SU-DHL-6 (cell line): ENCODE measurements at regions not wholly inside any gene's neighbourhood (a gene's known extent, or its start where the extent isn't known, plus 50 kb on each side); places are given as distances from the start of the nearest gene placed in this dataset.

Experiments used
- H2AFZ ChIP-seq: fragments of 200-600 bp; sonication (generic); 2 replicates; pipeline ENCODE4 v1.6.1; 2014; ENCODE audit warnings: low read depth, mild to moderate bottlenecking, moderate library complexity, mixed read lengths, antibody characterized with exemption, low read length; ENCODE audit not compliant: severe bottlenecking
- H3F3A ChIP-seq: fragments of 200-600 bp; shearing (Covaris generic); 2 replicates; pipeline ENCODE4 v1.6.0; 2016; ENCODE audit warnings: antibody characterized with exemption, mild to moderate bottlenecking; ENCODE audit not compliant: insufficient read depth
- H3K27ac ChIP-seq: fragments of 200-600 bp; sonication (generic); 2 replicates; pipeline ENCODE4 v1.5.1; 2016; ENCODE audit warnings: low read depth, mild to moderate bottlenecking, low read length, moderate library complexity, mixed read lengths
- H3K27me3 ChIP-seq: fragments of 200-600 bp; sonication (generic), shearing (Covaris generic); 2 replicates; pipeline ENCODE4 v1.6.0; 2014; ENCODE audit warnings: mild to moderate bottlenecking, low read length
- H3K36me3 ChIP-seq: fragments of 200-600 bp; sonication (generic); 2 replicates; pipeline ENCODE4 v1.6.1; 2014; ENCODE audit warnings: mild to moderate bottlenecking, low read length, mixed read lengths
- H3K4me2 ChIP-seq: fragments of 300-600, 200-600 bp; shearing (Covaris generic), sonication (generic); 2 replicates; pipeline ENCODE4 v1.6.0; 2014; ENCODE audit warnings: low read length, low read depth, mild to moderate bottlenecking; ENCODE audit not compliant: poor library complexity, severe bottlenecking
- H3K4me3 ChIP-seq: fragments of 200-600 bp; sonication (generic); 2 replicates; pipeline ENCODE4 v1.5.1; 2014; ENCODE audit warnings: antibody characterized with exemption, low read length, mild to moderate bottlenecking, mixed read lengths; ENCODE audit not compliant: insufficient read depth, poor library complexity, severe bottlenecking
- H3K79me2 ChIP-seq: fragments of 200-600 bp; sonication (generic); 2 replicates; pipeline ENCODE4 v1.6.1; 2014; ENCODE audit warnings: mild to moderate bottlenecking, low read length, moderate library complexity; ENCODE audit not compliant: insufficient read depth
- H3K9ac ChIP-seq: fragments of 200-600 bp; sonication (generic); 2 replicates; pipeline ENCODE4 v1.7.0; 2014; ENCODE audit warnings: mild to moderate bottlenecking, low read length
- H3K9me2 ChIP-seq: fragments of 200-600 bp; sonication (generic); replicated peaks from 2 replicates; pipeline ENCODE4 v1.6.1; 2014; ENCODE audit warnings: low read length; ENCODE audit not compliant: insufficient read depth
- H3K9me3 ChIP-seq: fragments of 200-600 bp; sonication (generic); 2 replicates; pipeline ENCODE4 v1.6.1; 2014; ENCODE audit warnings: low read length, mixed read lengths; ENCODE audit not compliant: insufficient read depth
- H4K20me1 ChIP-seq: fragments of 200-600 bp; sonication (generic); 2 replicates; pipeline ENCODE4 v1.6.1; 2014; ENCODE audit warnings: low read depth, mild to moderate bottlenecking, antibody characterized with exemption, low read length, moderate library complexity, mixed read lengths
- CTCF ChIP-seq: fragments of 200-600 bp; sonication (generic); IDR thresholded peaks from one replicate; pipeline ENCODE4 v1.5.1; 2017; ENCODE audit warnings: antibody characterized with exemption, mild to moderate bottlenecking, low read length, moderate library complexity; ENCODE audit not compliant: insufficient read depth, poor library complexity, severe bottlenecking
- EZH2phosphoT487 ChIP-seq: fragments of 200-600 bp; sonication (generic), shearing (Covaris generic); conservative IDR thresholded peaks from 2 replicates; pipeline ENCODE4 v1.6.1; 2018; ENCODE audit warnings: mild to moderate bottlenecking, antibody characterized with exemption, low read length, moderate library complexity, mixed read lengths

- Histone ChIP-seq H3K9me2 (no peaks in the 10 kb centered on the region), H3K9ac (no peak overlapping the region), H3K79me2 (no peaks in the 10 kb centered on the region), H4K20me1 (no peaks in the 10 kb centered on the region), H3F3A (no peaks in the 10 kb centered on the region), H3K9me3 (no peaks in the 10 kb centered on the region), H3K4me3 (no peak overlapping the region), H3K27me3 (0 out of 2 replicates have a peak, but pooled peaks cover 2% of the 10 kb centered on the region), H2AFZ (no peak overlapping the region), H3K4me2 (no peak overlapping the region), H3K36me3 (no peaks in the 10 kb centered on the region), H3K27ac (no peak overlapping the region)
- TF ChIP-seq EZH2phosphoT487 = no peak
- no peak for TF ChIP-seq CTCF
Measured at GRCh38 chr2:15720561-15721307, 129.1 kb downstream of the DDX1 start.

- Histone ChIP-seq H3K9ac (no peak overlapping the region), H3K4me2 (no peak overlapping the region), H4K20me1 (no peaks in the 10 kb centered on the region), H3K27ac (no peak overlapping the region), H3F3A (no peaks in the 10 kb centered on the region), H3K36me3 (no peaks in the 10 kb centered on the region), H3K9me2 (no peaks in the 10 kb centered on the region), H3K79me2 (no peaks in the 10 kb centered on the region), H2AFZ (no peak overlapping the region), H3K27me3 (0 out of 2 replicates have a peak, but pooled peaks cover 2% of the 10 kb centered on the region), H3K4me3 (no peak overlapping the region), H3K9me3 (no peaks in the 10 kb centered on the region)
- TF ChIP-seq EZH2phosphoT487 (no peak), CTCF (no peak)
Measured at GRCh38 chr2:15721411-15722067, 129.9 kb downstream of the DDX1 start.

- Histone ChIP-seq H3K9me2 (no peaks in the 10 kb centered on the region), H3K4me2 (no peak overlapping the region), H4K20me1 (no peaks in the 10 kb centered on the region), H3K36me3 (no peaks in the 10 kb centered on the region), H3K79me2 (no peaks in the 10 kb centered on the region), H3K27me3 (0 out of 2 replicates have a peak, but pooled peaks cover 2% of the 10 kb centered on the region), H3K9me3 (no peaks in the 10 kb centered on the region), H2AFZ (no peak overlapping the region), H3K9ac (no peak overlapping the region), H3F3A (no peaks in the 10 kb centered on the region), H3K4me3 (no peak overlapping the region), H3K27ac (no peak overlapping the region)
- TF ChIP-seq EZH2phosphoT487 = no peak
- TF ChIP-seq CTCF = no peak
Measured at GRCh38 chr2:15722980-15723379, 131.3 kb downstream of the DDX1 start.
